ENCODE measurements at regions not wholly inside any gene's neighbourhood (a gene's known extent, or its start where the extent isn't known, plus 50 kb on each side); places are given as distances from the start of the nearest gene placed in this dataset.

GRCh38 chr10:20712774-20713173, 184.3 kb downstream of the NEBL start:
- TF ChIP-seq CTCF (IDR thresholded peaks at IDR 0.05): no peak
- TF ChIP-seq POLR2A (IDR thresholded peaks at IDR 0.05): no peak

All from right lobe of liver (tissue), 4 donors.